GM18511 (cell line): ENCODE measurements at regions not wholly inside any gene's neighbourhood (a gene's known extent, or its start where the extent isn't known, plus 50 kb on each side); places are given as distances from the start of the nearest gene placed in this dataset.

ENCODE experiments used
- ATAC-seq: cut with Tn5 transposase; IDR thresholded peaks from one replicate; pipeline ENCODE4 v1.9.1; 2021; ENCODE audit warnings: mild to moderate bottlenecking, moderate library complexity; ENCODE audit not compliant: unreplicated experiment

DNA sequence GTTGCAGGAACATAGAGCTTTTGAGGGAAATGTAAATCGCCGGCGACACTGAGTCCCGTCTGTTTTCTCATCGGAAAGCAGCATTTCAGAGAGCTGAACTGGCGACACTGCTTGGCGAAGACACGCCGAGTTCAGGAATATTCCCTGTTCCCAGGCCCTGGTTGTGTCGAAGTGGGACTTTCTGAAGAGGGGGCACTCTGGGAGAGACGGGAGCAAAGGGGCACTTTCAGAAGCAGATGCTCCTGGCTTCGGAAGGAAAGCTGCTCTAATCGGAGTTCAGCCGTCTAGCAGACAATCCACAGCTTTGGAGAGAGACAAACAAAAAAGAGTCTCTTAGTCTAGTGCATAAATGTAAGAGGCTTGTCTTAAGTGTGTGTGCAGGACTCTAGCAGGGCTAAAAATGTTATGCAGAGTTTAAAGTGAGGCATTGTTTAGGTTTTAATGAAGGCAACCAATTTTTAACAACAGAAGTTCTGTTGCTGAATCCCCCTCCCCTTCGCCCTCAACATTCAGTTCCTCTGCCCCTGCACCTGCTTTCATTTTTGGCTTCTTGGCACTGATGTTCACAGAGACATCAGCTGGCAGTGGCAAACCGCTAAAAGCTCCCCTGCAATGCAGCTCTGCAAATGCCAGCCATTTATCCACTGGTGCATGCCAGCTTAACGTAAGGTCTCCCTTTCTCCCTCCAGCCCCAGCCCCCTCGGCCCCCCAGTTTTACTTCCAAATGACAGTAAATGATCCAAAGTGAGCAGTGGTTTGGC is 289.5 kb upstream of the MPDZ start:
- no peak for ATAC-seq

DNA sequence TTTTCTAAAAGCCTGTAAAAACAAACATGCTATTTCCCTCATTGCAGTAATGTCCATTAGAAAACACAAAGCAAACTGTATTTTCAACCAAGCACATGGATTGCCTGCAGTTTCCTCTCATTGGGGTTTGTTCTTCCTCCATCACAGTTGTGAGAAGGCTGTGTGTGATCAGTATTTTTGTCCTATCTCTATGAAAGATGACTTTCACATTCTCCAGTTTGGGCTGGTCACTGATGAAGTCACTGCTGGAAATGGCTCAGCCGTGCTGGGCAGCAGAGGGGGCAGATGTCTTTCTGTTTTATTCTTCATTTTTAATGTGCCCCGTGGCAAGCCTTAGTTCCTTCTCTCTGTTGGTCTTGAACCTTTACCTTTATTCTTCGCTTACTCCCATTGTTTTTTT is 288.9 kb upstream of the MPDZ start:
- no peak for ATAC-seq

DNA sequence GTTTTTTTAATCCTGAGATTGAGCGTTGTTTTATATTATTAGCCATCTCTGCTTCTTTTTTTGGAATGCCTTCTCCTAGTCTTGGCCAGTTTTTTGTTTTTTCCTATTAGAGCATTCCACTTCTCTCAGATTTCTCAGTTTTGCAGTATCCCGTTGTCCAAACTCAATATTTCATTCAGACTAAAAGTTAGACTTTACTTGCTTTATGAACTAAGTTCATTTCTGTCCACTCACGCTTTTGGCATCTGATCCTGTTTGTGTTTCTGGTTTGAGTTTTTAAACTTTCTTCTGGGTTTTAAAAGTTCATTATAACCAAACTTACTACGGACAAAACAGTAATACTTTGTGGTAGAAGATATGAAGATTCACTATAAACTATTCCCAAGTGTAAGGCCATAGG is 288.3 kb upstream of the MPDZ start:
- ATAC-seq = no peak

DNA sequence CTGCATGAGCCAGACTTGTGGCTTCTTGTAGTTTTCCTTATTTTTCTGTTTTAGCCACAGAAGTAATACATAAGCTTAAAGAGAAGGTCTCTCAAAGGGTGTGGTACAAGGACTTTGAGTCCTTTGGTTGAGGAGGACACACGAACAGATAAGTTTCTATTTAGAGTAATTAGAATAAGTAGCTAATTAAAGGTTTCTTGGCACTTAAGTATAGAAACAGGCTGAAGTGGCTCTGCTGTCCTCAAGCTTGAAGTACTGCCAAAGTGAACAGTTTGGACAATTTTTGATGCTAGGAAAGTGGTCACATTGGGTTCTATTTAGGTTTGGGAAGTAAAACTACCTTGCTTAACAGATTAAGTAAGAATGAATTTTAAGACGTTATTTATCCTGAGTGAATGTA is 278.3 kb upstream of the MPDZ start:
- ATAC-seq = no peak

DNA sequence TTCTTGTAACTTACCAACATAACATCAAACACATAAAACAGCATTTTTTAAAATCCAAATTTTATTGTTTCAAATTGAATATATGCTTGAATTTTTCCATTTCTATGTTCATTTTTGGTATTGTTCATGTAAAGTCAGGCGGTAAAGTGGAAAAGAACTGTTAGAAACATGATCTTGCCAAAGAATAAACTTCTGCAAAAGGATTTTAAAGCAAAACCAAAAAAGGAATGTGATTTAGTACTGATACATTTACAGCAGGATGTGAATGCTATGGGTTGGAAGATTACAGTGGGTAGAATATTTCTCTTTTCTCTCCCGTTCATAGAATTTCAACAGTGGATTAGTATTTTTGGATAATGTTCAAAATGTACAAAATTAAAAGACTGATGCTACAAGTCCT is 277.2 kb upstream of the MPDZ start:
- no peak for ATAC-seq

DNA sequence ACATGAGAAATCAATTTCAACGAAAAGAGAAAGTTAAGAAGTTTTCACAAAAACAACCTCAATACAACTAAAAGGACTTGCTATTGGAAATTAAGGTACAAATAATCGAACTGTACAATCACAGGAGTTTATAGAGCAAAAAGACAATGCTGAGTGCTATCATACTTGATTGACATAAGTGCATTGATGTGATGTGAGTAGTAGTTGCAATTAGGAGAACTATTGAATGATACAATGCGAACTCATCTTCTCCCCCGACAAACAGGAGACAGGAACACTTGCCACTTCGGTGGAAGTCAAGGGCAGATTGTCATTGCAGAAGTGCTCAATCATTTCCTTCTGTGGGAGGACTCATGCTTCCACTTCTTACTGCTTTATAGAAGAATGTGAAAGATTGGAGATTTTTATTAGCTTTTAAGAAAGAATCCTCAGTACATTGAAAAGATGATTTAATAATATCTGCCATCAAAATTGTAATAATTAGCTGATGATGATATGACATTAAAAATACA is 276.6 kb upstream of the MPDZ start:
- no peak for ATAC-seq

DNA sequence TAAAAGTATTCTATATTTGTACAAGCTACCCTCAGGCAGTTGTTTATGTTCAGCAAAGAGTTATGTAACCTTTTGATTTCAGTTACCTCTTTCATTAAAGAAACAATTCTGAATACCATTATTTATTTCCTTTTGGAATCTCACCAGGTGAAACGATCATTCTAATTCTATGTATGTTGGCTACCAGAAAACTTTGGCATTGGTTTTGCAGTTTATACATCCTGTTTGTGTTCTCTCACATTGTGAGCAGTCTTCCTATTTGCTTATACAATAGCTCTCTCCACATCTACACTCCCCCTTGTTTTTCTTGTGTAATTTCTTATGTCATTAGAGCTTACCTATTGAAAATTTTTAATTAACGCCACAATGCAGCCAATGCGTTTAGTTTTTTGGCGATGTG is 276.0 kb upstream of the MPDZ start:
- ATAC-seq = no peak

DNA sequence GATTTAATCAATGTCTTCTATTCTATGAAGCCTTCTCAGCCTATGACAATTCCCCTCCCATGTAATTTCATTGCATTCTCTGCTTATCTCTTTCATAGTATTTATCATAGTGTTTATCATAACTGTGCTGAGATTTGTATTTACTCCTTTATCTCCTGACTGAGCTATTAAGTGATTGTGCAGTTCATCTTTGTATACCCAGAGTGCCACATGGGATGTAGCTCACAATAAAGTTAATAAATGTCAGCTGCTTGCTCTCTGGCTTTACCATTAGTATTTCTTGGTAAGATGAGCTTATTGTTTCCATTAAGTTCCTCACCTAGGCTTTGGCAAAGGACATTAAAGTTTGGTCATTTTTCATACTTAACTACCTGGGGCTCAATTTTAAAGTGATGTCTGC is 275.1 kb upstream of the MPDZ start:
- ATAC-seq = no peak

DNA sequence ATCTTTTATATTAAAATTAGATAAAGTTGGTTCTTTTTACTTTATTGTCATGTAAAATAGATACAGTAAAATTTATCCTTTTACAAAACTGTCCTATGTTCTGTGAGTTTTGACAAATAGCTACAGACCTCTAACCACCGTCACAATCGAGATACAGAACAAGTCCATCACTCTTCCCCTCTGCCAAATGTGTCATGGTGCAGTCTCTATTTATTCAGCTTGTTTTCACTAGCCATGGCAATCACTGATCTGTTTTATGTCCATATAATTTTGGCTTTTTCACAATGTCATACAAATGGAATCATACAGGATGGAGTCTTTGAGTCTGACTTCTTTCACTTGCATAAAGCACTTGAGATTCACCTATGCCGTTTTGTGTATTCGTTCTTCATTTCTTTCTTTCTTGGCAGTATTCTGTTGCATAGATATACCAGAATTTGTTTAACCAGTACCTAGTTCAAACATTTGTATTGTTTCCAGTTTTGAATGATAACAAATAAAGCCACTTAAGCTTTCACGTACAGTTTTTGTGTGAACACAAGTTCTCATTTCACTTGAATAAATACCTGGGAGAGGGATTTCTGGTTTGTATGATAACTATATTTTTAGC is 273.2 kb upstream of the MPDZ start:
- no peak for ATAC-seq

DNA sequence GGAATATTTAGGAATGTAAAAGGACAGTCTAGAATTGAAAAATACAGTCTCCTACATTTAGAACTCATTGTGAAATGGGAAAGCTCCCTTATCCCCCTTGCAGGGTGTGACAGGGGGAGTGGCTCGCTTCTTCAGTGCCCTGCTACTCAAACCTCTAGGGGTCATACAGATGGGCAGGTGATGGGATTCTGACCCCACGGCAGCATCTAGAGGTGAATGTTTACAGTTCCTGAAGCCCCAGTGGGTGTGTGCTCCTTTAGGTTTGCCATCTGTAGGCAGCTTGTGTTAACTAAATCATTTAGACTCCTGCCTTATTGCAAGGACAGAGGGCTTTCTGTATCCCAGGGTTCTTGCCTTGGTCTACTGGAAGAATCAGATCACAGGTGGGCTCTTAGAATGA is 271.0 kb upstream of the MPDZ start:
- ATAC-seq = no peak

DNA sequence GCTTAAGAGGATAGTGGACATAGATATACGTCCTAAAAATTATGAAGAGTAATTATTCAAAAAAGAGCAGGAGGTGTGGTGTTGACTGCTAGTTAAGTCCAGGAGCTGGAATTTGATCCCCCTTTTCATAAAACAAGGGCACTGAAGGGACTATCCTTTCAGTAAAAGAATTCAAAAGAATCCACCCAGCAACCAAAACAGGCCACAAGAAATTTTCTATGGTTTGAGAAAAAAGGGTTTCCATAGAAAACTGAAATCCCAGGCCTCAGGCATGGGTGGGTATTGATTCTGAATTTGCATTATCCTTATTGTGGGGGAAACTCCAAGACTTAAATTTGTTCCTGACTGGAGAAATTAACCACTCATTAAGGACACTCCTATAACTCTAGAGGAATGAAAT is 269.0 kb upstream of the MPDZ start:
- no peak for ATAC-seq

DNA sequence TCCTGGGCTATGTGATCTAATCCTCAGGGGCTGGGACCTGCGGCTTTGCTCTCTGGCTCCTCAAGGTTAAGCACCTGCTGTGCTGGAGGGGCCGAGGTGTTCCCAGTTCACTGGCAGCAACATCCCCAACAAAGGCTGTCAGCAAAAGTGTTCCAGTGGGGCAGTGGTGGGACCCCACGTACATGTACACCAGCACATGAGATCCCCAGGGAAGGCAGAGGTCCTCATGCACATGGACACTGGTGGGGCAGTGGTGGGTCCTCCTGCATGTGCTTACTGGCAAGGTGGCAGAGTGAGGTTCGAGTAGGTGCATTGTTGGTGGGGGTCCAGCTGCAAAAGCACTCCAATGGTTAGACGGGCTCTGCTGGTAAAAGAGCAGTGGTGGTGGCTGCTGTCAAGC is 255.6 kb upstream of the MPDZ start:
- no peak for ATAC-seq

DNA sequence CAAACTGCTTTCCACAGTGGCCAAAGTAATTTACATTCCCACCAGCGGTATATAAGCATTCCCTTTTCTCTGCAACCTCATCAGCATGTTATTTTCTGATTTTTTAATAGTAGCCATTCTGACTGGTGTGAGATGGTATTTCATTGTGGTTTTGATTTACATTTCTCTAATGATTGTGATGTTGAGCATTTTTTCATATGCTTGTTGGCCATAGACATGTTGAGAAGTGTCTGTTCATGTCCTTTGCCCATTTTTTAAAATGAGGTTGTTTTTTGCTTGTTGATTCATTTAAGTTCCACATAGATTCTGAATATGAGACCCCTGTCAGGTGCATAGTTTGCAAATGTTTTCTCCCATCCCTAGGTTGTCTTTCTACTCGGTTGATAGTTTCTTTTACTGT is 254.5 kb upstream of the MPDZ start:
- no peak for ATAC-seq

DNA sequence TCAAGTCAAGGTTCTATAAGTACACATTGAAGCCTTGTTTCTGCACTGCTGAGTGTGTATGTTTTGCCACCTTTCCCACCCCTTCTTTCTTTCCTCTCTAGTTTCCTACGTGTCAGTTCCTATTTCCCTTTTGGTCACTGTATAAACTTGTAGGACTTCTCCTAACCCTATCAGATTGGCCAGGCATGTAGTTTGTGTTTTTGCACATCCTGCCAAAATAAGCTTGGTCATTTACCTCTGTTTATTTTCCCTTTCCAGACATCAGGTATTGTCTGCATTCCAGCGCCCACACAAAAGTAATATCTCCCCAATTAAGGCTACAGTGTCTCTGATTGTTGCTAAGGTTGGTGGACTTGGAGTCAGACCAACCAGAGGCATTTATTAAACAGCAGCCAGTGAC is 252.9 kb upstream of the MPDZ start:
- no peak for ATAC-seq

DNA sequence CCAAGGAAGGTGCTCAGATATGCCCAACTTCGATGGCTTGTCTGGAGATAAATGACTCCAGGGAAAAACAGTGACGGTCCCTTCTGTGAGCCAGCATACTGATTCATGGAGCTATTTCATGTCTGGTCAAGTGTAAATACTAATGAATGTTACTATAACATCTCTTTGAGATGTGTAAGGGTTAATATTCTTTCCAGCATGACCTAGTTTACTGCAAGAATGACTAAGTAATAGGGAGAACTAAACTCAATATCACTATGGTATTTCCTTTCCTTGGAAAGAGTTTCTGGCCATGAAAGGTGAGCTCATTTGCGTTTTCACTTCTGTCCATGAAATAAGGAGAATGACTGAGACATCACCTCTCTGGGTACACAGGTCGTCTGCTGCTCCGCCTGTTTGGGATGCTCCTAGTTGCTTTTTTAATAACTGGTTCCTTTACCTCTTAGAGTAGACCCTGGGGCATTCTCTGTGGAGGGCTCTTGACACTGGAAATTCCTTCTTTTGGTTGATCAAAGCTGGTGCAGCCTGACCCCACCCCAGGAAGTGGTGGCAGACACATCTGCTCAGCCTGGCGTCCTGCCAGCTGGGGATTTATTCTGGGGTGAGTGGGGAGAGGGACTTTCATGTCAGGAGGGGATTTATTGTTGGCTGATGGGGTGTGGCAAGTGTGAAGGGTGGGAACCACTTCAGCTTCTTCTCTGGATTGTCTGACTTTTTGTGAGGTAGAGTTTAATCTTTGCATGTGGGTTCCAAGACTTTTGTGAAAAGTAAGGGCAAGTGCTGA is 250.0 kb upstream of the MPDZ start:
- no peak for ATAC-seq

DNA sequence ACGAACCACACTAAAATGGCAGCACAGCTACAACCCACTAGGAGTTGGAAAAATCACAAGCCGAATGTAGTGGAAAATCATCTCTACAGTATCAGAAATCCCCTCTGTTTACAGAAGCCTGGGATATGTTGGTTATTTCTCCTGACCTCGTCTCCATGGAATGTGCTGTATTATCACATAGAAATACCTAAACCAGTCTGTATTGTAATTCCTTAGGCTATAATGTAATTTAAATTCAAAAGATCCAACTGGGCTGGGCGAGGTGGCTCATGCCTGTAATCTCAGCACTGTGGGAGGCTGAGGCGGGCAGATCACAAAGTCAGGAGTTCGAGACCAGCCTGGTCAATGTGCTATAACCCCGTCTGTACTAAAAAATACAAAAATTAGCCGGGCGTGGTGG is 244.8 kb upstream of the MPDZ start:
- no peak for ATAC-seq

DNA sequence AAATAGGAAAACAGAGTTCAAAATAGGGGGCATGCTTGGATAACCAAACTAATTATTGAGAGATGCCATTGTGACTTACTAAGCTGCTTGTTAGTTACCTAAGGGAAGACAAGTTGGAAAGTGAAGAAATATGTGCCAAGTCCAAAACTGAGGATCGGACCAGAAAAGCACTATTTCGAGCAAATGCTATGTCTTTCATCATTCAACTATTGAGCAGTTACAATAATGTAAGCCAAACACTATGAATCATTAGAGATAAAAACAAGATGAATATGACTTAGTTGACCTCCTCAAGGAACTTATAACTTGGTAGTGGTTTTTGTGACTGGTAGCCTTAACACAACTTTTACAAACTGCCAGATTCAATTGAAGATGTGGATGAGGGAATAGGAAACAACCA is 240.6 kb upstream of the MPDZ start:
- no peak for ATAC-seq

DNA sequence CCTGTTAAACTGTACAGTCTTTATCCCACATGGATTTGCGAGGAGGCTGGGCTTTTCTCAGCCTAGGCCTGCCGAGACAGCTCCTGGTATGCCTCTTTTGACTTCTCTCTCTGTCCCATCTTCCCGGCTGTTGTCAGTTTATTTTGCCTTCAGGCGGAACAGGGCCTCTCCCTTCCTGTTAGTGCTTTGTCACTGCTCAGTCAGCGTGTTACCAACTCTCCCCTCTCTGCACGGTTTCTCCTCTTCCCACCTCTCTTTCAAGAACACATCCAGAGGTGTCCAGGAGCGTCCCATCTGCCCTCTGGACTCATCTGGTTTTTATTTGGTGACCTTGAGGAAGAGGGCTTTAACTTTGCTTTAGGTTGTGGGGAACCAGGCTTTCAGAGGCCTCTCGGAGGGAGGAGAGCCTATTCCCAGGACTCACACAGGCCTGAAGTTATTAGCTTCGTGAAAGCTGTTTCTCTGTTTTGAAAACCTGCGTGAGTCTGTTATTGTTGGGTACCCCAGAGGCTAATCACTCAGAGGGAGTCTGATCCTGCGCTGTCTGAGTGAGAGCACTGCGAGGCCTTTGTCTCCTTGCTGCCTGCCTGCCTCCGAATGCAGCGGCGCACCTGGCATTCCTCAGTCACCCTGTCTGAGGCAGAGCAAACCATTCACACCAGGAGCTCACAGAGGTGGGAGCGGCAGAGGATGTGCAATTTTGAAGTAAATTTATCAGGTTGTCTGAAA is 234.4 kb upstream of the MPDZ start:
- no peak for ATAC-seq

DNA sequence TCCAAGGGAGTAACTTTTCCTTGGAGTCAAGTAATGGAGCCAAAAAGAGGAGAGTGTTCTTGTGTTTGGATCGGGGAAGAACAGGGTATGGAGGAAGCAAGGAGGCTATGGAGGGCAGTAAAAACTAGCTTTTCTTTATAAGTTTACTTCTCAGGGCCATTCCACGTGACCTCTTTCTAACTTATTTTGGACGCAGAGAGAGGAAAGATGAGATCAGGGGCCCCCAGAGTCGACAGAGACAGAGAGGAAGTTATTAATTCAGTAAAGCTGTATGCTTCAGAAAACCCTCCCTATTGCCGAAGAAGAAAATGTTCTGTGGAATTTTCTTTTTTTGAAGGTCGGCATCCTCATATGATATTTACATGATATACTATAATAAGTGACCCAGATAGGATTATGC is 233.8 kb upstream of the MPDZ start:
- ATAC-seq = no peak

DNA sequence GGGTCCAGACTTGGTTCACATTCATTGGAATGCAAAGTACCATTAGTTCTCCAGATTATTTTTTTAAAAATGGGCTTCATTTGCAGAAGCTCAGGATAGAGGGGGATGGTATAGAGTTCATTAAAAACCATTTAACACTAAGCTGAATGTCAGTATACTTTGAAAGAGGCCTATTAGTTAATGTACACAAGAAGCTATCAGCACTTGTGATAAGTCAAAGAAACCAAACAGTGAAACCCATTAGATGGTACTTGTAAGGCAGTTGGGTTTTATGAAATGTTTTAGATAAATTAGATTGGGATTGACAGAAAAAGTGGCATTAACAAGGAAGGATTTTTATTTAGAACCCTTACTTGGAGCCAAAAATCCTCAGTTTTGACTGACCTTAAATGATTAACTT is 229.2 kb upstream of the MPDZ start:
- ATAC-seq = no peak

DNA sequence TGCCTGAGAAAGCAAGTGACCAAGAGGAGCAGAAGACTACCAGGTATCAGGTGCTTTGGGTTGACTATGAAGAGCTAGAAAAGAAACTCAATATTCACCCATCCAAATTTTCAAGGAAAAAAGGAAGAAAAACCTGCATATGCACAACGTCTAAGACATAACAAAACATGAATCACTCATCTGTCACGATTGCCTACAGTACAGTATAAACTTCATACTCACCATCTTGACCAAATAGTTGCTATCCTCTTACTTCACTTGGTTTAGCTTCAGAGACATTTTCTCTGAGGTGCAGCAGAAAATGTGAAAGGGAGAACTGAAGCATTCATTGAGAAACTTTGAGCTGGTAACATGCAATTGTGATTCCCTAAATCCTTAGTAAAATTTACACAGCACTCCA is 228.6 kb upstream of the MPDZ start:
- ATAC-seq = no peak
